Kidney glomerular epithelial cell (primary cell): ENCODE measurements at regions not wholly inside any gene's neighbourhood (a gene's known extent, or its start where the extent isn't known, plus 50 kb on each side); places are given as distances from the start of the nearest gene placed in this dataset.
A peak's percentile ranks its signal among the peaks of the same experiment; 100 is the strongest.

ENCODE experiments used
- DNase-seq: peaks from one replicate; lab custom pipeline; 2025; lab: John Stamatoyannopoulos, UW

DNA sequence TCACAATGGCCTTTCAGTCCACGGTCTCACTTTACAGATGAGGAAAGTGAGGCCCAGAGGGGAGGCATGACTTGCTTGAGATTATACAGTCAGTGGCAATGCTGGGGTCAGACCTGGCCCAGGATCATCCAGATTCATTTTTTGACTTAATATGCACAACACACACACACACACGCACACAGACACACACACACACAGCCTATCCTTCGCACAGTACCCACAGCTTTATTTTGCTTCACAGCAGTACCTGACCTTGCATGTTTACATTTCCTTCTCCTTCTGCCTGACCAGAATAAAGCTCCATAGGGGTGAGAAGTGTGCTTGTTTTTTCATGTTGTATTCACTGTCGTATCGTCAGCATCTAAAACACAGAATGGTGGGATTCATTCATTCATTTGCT, 79.8 kb downstream of the VEGFA start:
- no peak for DNase-seq

GRCh38 chr6:43848671-43849391, 78.8 kb downstream of the VEGFA start:
- no peak for DNase-seq

DNA sequence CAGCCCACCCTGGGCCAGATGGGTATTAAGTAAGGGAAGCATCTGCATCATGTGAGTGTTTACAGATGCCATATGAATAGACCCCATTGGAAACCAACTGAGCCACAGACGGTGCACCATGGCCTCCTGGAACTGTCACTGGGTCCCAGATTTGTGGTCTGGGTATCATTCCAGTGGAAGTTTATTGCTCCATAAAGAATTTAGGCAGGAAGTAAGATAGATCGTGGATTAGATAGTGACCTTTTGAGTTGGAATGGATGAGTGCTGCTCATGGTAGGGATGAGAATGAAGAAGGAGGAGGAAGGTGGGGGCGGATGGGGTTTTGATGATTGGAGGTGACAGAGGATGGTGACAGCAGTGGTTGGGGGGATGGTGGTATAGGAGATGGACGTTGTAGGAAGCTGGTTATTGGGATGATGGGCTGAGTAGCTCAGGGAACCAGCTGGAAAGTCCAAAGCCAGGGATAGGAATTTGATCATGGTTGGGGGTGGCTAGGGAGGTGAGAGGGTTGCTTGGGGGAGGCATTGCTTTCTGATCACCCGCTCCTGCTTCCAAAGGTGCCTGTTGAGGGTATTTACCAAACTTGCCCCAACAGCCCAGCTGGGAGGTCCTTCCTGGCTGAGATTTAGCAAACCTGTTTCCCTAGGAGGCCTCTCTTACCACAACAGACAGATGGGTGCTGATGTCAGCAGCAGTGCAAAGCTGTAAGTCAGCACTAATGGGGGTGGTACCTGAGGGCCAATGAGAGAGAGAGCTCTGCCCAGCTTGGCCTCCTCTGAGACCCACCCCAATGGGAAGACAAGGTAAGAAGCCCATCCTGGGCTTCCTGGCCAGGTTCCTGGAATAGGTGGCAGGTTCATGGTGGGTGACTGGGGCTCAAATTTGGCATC, 78.0 kb downstream of the VEGFA start:
- DNase-seq: no peak

GRCh38 chr6:43846556-43846955, 76.5 kb downstream of the VEGFA start:
- no peak for DNase-seq

DNA sequence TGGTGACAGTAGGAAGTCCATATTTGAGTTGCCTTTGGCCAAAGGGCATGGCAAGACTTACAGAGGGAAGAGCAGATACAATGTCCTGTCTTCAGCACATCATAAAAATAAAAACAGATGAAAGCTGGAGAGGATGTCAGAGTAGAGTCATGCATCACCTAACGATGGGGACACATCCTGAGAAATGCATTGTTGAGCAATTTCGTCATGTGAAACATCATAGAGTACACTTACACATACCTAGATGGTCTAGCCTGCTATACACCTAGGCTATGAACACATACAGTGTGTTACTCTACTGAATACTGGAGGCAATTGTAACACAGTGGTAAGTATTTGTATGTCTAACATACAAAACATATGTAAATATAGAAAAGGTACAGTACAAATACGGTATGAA, 75.6 kb downstream of the VEGFA start:
- DNase-seq: no peak

GRCh38 chr6:43843669-43844171, 73.7 kb downstream of the VEGFA start:
- DNase-seq: no peak

GRCh38 chr6:43843097-43843645, 73.2 kb downstream of the VEGFA start:
- no peak for DNase-seq

GRCh38 chr6:43842231-43842794, 72.3 kb downstream of the VEGFA start:
- DNase-seq: no peak

DNA sequence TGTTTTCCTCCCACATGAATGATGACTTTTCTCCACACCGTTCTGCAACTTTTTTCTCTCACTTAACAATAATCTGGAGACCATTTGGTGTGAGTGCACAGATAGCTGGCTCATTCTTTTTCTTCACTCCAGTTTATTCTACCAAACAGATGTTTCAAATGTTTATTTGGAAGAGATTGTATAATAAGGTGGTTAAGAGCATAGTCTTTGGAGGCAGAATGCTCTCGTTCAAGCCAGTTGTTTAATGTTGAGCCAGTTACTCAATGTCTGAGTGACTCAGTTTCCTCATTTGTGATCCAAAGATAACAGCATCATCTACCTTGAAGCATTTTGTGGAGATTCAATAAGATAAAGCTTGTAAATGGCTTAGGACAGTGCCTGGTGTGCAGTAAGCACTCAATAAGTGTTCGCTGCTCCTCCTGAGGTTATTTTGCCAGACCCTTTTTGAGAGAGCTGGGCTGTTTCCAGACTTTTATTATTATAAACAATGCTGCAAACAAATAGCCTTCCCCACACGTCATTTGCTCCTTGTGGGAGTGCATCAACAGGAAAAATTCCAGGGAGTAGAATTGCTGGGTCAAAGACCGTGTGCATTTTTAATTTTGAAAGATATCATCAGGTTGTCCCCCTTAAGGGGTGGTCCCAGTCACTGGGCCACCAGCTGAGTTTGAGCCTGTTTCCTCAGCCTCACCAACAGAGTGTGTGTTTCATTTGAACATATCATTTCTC, 70.6 kb downstream of the VEGFA start:
- no peak for DNase-seq

- DNase-seq: peak; percentile 34
Observed at GRCh38 chr6:43838276-43839036, 68.4 kb downstream of the VEGFA start.

DNA sequence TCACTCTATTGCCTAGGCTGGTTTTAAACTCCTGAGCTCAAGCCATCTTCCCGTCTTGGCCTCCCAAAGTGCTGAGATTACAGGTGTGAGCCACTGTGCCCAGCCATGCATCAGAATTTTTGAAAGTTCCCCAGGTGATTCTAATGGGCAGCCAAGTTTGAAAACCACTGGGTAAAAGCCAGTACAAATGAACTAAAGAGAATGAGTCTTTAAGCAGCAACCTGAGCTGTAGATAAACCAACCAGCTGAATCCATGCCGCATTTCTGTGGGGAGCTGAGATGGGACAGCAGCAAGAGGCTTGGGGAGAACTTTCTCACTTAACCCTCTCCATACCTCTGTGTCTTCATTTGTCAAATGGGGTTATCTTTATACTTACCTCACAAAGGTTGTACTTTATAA, 67.5 kb downstream of the VEGFA start:
- peak; percentile 44 for DNase-seq

- no peak for DNase-seq
Observed at GRCh38 chr6:43836507-43837240, 66.7 kb downstream of the VEGFA start.
